ENCODE measurements at regions not wholly inside any gene's neighbourhood (a gene's known extent, or its start where the extent isn't known, plus 50 kb on each side); places are given as distances from the start of the nearest gene placed in this dataset.

GRCh38 chr10:47169581-47169980, 130.4 kb upstream of the GDF10 start:
- no peak for DNase-seq

GRCh38 chr10:47173929-47174442, 126.0 kb upstream of the GDF10 start:
- no peak for DNase-seq

GRCh38 chr10:47175181-47176123, 124.5 kb upstream of the GDF10 start:
- peak; percentile 33 for DNase-seq

- peak; percentile 62 for DNase-seq
These were observed 123.6 kb upstream of the GDF10 start for GRCh38 chr10:47176206-47176902.

- DNase-seq: peak; percentile 54
These were observed 122.8 kb upstream of the GDF10 start for GRCh38 chr10:47176903-47177868.

- DNase-seq: no peak
These were observed 121.3 kb upstream of the GDF10 start for GRCh38 chr10:47178537-47179290.

- DNase-seq: no peak
These were observed 120.7 kb upstream of the GDF10 start for GRCh38 chr10:47179291-47179647.

- DNase-seq: no peak
These were observed 118.7 kb upstream of the GDF10 start for GRCh38 chr10:47181052-47181849.

- DNase-seq: no peak
These were observed 116.9 kb upstream of the GDF10 start for GRCh38 chr10:47182934-47183703.

GRCh38 chr10:47183704-47184041, 116.3 kb upstream of the GDF10 start:
- no peak for DNase-seq

GRCh38 chr10:47184273-47184672, 115.7 kb upstream of the GDF10 start:
- DNase-seq: no peak

- no peak for DNase-seq
These were observed 115.2 kb upstream of the GDF10 start for GRCh38 chr10:47184724-47185330.

- no peak for DNase-seq
These were observed 113.1 kb upstream of the GDF10 start for GRCh38 chr10:47186941-47187340.

GRCh38 chr10:47187592-47187991, 112.4 kb upstream of the GDF10 start:
- DNase-seq: no peak

- no peak for DNase-seq
These were observed 111.8 kb upstream of the GDF10 start for GRCh38 chr10:47188156-47188555.

GRCh38 chr10:47189802-47190201, 110.2 kb upstream of the GDF10 start:
- DNase-seq: no peak

- no peak for DNase-seq
These were observed 109.7 kb upstream of the GDF10 start for GRCh38 chr10:47190301-47190700.

- DNase-seq: no peak
These were observed 109.1 kb upstream of the GDF10 start for GRCh38 chr10:47190802-47191450.

GRCh38 chr10:47192273-47192672, 107.7 kb upstream of the GDF10 start:
- no peak for DNase-seq
